ENCODE measurements at regions not wholly inside any gene's neighbourhood (a gene's known extent, or its start where the extent isn't known, plus 50 kb on each side); places are given as distances from the start of the nearest gene placed in this dataset.

- TF ChIP-seq, protein P1, sequence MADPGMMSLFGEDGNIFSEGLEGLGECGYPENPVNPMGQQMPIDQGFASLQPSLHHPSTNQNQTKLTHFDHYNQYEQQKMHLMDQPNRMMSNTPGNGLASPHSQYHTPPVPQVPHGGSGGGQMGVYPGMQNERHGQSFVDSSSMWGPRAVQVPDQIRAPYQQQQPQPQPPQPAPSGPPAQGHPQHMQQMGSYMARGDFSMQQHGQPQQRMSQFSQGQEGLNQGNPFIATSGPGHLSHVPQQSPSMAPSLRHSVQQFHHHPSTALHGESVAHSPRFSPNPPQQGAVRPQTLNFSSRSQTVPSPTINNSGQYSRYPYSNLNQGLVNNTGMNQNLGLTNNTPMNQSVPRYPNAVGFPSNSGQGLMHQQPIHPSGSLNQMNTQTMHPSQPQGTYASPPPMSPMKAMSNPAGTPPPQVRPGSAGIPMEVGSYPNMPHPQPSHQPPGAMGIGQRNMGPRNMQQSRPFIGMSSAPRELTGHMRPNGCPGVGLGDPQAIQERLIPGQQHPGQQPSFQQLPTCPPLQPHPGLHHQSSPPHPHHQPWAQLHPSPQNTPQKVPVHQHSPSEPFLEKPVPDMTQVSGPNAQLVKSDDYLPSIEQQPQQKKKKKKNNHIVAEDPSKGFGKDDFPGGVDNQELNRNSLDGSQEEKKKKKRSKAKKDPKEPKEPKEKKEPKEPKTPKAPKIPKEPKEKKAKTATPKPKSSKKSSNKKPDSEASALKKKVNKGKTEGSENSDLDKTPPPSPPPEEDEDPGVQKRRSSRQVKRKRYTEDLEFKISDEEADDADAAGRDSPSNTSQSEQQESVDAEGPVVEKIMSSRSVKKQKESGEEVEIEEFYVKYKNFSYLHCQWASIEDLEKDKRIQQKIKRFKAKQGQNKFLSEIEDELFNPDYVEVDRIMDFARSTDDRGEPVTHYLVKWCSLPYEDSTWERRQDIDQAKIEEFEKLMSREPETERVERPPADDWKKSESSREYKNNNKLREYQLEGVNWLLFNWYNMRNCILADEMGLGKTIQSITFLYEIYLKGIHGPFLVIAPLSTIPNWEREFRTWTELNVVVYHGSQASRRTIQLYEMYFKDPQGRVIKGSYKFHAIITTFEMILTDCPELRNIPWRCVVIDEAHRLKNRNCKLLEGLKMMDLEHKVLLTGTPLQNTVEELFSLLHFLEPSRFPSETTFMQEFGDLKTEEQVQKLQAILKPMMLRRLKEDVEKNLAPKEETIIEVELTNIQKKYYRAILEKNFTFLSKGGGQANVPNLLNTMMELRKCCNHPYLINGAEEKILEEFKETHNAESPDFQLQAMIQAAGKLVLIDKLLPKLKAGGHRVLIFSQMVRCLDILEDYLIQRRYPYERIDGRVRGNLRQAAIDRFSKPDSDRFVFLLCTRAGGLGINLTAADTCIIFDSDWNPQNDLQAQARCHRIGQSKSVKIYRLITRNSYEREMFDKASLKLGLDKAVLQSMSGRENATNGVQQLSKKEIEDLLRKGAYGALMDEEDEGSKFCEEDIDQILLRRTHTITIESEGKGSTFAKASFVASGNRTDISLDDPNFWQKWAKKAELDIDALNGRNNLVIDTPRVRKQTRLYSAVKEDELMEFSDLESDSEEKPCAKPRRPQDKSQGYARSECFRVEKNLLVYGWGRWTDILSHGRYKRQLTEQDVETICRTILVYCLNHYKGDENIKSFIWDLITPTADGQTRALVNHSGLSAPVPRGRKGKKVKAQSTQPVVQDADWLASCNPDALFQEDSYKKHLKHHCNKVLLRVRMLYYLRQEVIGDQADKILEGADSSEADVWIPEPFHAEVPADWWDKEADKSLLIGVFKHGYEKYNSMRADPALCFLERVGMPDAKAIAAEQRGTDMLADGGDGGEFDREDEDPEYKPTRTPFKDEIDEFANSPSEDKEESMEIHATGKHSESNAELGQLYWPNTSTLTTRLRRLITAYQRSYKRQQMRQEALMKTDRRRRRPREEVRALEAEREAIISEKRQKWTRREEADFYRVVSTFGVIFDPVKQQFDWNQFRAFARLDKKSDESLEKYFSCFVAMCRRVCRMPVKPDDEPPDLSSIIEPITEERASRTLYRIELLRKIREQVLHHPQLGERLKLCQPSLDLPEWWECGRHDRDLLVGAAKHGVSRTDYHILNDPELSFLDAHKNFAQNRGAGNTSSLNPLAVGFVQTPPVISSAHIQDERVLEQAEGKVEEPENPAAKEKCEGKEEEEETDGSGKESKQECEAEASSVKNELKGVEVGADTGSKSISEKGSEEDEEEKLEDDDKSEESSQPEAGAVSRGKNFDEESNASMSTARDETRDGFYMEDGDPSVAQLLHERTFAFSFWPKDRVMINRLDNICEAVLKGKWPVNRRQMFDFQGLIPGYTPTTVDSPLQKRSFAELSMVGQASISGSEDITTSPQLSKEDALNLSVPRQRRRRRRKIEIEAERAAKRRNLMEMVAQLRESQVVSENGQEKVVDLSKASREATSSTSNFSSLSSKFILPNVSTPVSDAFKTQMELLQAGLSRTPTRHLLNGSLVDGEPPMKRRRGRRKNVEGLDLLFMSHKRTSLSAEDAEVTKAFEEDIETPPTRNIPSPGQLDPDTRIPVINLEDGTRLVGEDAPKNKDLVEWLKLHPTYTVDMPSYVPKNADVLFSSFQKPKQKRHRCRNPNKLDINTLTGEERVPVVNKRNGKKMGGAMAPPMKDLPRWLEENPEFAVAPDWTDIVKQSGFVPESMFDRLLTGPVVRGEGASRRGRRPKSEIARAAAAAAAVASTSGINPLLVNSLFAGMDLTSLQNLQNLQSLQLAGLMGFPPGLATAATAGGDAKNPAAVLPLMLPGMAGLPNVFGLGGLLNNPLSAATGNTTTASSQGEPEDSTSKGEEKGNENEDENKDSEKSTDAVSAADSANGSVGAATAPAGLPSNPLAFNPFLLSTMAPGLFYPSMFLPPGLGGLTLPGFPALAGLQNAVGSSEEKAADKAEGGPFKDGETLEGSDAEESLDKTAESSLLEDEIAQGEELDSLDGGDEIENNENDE (IDR thresholded peaks at IDR 0.05; ENCODE audit: insufficient replicate concordance, low read length) = no peak
- TF ChIP-seq NRF1 (IDR thresholded peaks at IDR 0.05; ENCODE audit: low read depth, low read length) (no peak), BACH1 (IDR thresholded peaks at IDR 0.05; ENCODE audit: low read length) (no peak), SIX5 (IDR thresholded peaks at IDR 0.05; ENCODE audit: low read depth, low read length) (no peak), CTCF (IDR thresholded peaks at IDR 0.05; ENCODE audit: control extremely low read depth in 1 of 3, insufficient read depth in 1 of 3, low read depth in 1 of 3, low read length in 3 of 3) (no peak)
Measured at GRCh38 chr19:30936276-30936675, 413.0 kb downstream of the TSHZ3 start (continued).
